ENCODE measurements at regions not wholly inside any gene's neighbourhood (a gene's known extent, or its start where the extent isn't known, plus 50 kb on each side); places are given as distances from the start of the nearest gene placed in this dataset.

GRCh38 chr13:48761256-48761655 lies 107.5 kb downstream of the CYSLTR2 start:
- no peaks in the 10 kb centered on the region for H3K27me3 ChIP-seq (ENCODE audit: insufficient read depth)
- H3K4me3 Mint-ChIP-seq: no peak overlapping the region
- no peaks in the 10 kb centered on the region for H3F3A ChIP-seq (replicated peaks; ENCODE audit: low read depth)
- H3K36me3 Mint-ChIP-seq (ENCODE audit: low read depth): peaks cover 22% of the 10 kb centered on the region; the same call in 2 of the 3 replicates
- peaks cover 5% of the 10 kb centered on the region; the same call in 1 of the 2 replicates for H3K36me3 ChIP-seq (ENCODE audit: insufficient read depth)
- H3K4me1 Mint-ChIP-seq: peaks cover 2% of the 10 kb centered on the region; the same call in 1 of the 3 replicates
- no peak overlapping the region for H3K27ac ChIP-seq (ENCODE audit: low read depth)
- peaks cover 15% of the 10 kb centered on the region; the same call in 1 of the 2 replicates for H3K4me1 ChIP-seq (ENCODE audit: insufficient read depth)
- peaks cover 1% of the 10 kb centered on the region for H3K27me3 Mint-ChIP-seq (ENCODE audit: insufficient read depth, low read depth, poor library complexity)
- no peak overlapping the region for H3K4me2 ChIP-seq
- DNase-seq (ENCODE audit: low spot score) (no peak), ATAC-seq (no peak)
- no peak overlapping the region for H3K4me3 ChIP-seq
- H3K79me2 ChIP-seq (replicated peaks; ENCODE audit: insufficient read depth): no peaks in the 10 kb centered on the region
- H3K9me3 Mint-ChIP-seq: peaks cover 40% of the 10 kb centered on the region
- no peak overlapping the region for H3K27ac Mint-ChIP-seq
- TF ChIP-seq CTCF (conservative IDR thresholded peaks at IDR 0.05; ENCODE audit: low read depth in 2 of 2) (no peak), ZNF462 (CRISPR knock-in tag; IDR thresholded peaks at IDR 0.05) (no peak), EZH2phosphoT487 (IDR thresholded peaks at IDR 0.05; ENCODE audit: unreplicated experiment) (no peak), POLR2AphosphoS5 (IDR thresholded peaks at IDR 0.05; ENCODE audit: low read depth) (no peak), ZNF331 (CRISPR knock-in tag; IDR thresholded peaks at IDR 0.05; ENCODE audit: low read depth) (no peak), CREB1 (CRISPR knock-in tag; IDR thresholded peaks at IDR 0.05; ENCODE audit: low read depth) (no peak), NANOG (IDR thresholded peaks at IDR 0.05; ENCODE audit: borderline replicate concordance) (no peak), STAT1 (IDR thresholded peaks at IDR 0.05; ENCODE audit: unreplicated experiment) (no peak), EZH2 (IDR thresholded peaks at IDR 0.05; ENCODE audit: low read depth, unreplicated experiment) (no peak), JUNB (IDR thresholded peaks at IDR 0.05; ENCODE audit: unreplicated experiment) (no peak), ETS1 (IDR thresholded peaks at IDR 0.05) (no peak), ZNF114 (CRISPR knock-in tag; IDR thresholded peaks at IDR 0.05) (no peak)
- TF ChIP-seq, protein P1, sequence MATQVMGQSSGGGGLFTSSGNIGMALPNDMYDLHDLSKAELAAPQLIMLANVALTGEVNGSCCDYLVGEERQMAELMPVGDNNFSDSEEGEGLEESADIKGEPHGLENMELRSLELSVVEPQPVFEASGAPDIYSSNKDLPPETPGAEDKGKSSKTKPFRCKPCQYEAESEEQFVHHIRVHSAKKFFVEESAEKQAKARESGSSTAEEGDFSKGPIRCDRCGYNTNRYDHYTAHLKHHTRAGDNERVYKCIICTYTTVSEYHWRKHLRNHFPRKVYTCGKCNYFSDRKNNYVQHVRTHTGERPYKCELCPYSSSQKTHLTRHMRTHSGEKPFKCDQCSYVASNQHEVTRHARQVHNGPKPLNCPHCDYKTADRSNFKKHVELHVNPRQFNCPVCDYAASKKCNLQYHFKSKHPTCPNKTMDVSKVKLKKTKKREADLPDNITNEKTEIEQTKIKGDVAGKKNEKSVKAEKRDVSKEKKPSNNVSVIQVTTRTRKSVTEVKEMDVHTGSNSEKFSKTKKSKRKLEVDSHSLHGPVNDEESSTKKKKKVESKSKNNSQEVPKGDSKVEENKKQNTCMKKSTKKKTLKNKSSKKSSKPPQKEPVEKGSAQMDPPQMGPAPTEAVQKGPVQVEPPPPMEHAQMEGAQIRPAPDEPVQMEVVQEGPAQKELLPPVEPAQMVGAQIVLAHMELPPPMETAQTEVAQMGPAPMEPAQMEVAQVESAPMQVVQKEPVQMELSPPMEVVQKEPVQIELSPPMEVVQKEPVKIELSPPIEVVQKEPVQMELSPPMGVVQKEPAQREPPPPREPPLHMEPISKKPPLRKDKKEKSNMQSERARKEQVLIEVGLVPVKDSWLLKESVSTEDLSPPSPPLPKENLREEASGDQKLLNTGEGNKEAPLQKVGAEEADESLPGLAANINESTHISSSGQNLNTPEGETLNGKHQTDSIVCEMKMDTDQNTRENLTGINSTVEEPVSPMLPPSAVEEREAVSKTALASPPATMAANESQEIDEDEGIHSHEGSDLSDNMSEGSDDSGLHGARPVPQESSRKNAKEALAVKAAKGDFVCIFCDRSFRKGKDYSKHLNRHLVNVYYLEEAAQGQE (IDR thresholded peaks at IDR 0.05; ENCODE audit: unreplicated experiment): no peak
- H4K20me1 ChIP-seq (replicated peaks; ENCODE audit: insufficient read depth): no peaks in the 10 kb centered on the region
- H3K9me2 ChIP-seq (ENCODE audit: insufficient read depth): peaks cover 8% of the 10 kb centered on the region; the same call in 1 of the 2 replicates
- H2AFZ ChIP-seq: 0 out of 2 replicates have a peak overlapping the region, but pooled peaks have one; percentile 80
